ENCODE measurements at regions not wholly inside any gene's neighbourhood (a gene's known extent, or its start where the extent isn't known, plus 50 kb on each side); places are given as distances from the start of the nearest gene placed in this dataset.
A peak's percentile ranks its signal among the peaks of the same experiment; 100 is the strongest.
"Not testable (repeated sequence)": the region's sequence is repeated elsewhere in the genome, so short reads cannot be mapped to it uniquely, and the experiment has no call there.

DNA sequence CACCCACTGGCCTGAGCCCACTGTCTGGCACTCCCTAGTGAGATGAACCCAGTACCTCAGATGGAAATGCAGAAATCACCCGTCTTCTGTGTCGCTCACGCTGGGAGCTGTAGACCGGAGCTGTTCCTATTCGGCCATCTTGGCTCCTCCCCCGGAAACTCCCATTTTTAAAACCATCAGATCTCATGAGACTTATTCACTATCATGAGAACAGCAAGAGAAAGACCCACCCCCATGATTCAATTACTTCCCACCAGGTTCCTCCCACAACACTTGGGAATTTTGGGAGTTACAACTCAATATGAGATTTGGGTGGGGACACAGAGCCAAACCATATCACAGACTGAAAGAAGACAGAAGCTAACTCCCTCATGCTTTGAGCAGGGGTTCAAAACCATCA lies 134.5 kb downstream of the SLC39A8 start:
- not testable (repeated sequence) for DNase-seq

DNA sequence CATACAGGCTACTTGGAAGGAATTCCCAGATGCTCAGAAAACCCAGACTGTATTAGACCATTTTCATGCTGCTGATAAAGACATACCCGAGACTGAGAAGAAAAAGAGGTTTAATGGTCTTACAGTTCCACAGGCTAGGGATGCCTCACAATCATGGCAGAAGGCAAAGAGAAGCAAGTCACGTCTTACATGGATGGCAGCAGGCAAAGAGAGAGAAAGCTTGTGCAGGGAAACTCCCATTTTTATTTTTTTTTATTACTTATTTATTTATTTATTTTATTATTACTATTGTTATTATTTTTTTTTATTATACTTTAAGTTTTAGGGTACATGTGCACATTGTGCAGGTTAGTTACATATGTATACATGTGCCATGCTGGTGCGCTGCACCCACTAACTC lies 140.6 kb downstream of the SLC39A8 start:
- not testable (repeated sequence) for DNase-seq

- DNase-seq = peak; percentile 19
Observed at GRCh38 chr4:102196221-102196620, 149.1 kb downstream of the SLC39A8 start.

DNA sequence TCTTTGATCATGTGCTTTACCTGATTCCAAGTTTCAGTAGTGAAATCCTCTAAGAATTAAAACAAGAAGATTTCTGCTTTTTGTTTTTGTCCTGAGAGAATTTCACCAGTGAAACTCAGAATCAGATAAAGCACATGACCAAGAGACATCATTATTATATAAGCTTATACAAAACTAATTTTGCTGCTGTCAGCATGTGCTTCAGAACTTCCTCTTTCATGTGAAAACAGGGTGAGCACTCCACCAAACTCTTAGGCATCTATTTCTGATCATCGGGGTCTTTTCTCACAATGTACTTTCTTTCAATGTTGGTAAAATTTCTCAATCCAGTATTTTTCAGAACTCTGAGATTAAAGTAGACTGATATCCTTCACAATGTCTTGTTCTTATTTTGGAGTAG lies 152.1 kb downstream of the SLC39A8 start:
- DNase-seq = no peak

GRCh38 chr4:102180046-102180445 lies 165.2 kb downstream of the SLC39A8 start:
- no peak for DNase-seq

DNA sequence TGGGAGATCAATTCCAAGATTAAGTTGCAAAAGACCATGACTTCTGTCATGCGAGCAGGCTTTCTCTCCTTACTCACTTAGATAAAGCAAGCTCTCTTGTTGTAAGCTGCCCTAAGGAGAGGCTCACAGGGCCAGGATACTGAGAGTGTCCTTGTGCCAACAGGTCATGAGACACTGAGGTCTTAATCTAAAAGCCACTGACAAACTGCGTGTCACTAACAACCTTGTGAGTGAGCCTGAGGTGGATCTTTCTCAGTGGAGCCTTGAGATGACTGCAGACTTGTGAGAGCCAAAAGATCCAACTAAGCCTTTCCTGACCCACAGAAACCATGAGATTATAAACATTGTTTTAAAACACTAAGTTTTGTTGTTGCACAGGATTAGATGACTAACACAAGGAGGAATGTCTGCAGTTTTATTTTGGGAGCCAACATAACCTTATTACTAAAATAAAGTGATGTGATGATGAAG lies 170.5 kb downstream of the SLC39A8 start:
- no peak for DNase-seq

- no peak for DNase-seq
Observed at GRCh38 chr4:102172341-102172740, 172.9 kb downstream of the SLC39A8 start.

- DNase-seq = no peak
Observed at GRCh38 chr4:102170910-102171309, 174.4 kb downstream of the SLC39A8 start.

DNA sequence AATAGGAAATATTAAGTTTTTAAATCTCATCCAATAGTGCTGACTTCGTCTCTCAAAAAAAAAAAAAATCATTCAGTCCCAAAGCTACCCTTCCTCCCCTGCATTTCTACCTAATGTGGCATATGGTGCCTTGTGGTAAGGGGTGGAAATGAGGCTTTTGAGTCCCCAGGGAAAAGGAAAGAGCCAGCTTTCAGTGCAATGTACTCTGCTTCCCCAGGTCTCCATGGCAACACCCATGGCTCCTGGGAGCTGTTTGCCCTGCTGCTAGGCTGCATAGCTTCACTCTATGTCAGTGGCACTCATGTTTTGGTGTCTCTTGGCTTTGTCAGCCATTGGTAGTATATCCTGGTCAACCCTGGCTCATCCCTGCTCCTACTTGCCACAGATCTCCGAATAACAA lies 175.9 kb downstream of the SLC39A8 start:
- DNase-seq = no peak

GRCh38 chr4:102168580-102168979 lies 176.7 kb downstream of the SLC39A8 start:
- no peak for DNase-seq

- DNase-seq = no peak
Observed at GRCh38 chr4:102165584-102165983, 179.7 kb downstream of the SLC39A8 start.

GRCh38 chr4:102163404-102164140 lies 181.7 kb downstream of the SLC39A8 start:
- DNase-seq = no peak

DNA sequence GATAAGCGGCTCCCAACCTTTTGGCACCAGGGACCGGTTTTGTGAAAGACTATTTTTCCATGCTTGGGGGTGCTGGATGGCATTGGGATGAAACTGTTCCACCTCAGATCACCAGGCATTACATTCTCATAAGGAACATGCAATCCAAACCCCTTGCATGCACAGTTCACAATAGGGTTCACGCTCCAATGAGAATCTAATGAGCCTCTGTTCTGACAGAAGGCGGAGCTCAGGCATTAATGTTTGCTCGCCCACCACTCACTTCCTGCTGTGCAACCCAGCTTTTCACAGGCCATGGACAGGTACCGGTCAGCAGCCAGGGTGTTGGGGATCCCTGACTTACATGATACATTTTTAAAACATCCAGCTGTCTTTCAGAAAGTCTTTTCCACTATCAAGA lies 187.3 kb downstream of the SLC39A8 start:
- DNase-seq = no peak

- no peak for DNase-seq
Observed at GRCh38 chr4:102153391-102153790, 191.9 kb downstream of the SLC39A8 start.

DNA sequence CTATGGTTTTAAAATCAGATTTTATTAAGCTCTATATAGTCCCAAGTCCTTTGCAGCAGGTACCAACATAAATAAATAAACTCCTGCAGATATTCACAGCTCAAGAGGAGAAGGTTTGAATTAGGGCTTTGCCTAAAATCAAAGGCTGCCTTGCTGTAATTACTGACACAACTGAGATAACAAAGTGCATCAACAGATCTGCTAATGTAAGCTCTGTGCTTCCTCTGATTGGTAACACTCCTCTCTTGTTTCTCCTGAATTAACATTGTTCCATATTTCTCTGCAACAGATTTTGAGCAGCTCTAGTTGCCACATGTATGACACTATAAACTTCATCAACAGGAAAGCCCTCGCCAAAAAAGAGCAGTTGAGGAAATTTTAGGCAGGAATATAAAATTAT lies 193.6 kb downstream of the SLC39A8 start:
- DNase-seq = no peak

- no peak for DNase-seq
Observed at GRCh38 chr4:102143433-102143832, 201.8 kb downstream of the SLC39A8 start.

- no peak for DNase-seq
Observed at GRCh38 chr4:102141842-102142241, 203.4 kb downstream of the SLC39A8 start.

DNA sequence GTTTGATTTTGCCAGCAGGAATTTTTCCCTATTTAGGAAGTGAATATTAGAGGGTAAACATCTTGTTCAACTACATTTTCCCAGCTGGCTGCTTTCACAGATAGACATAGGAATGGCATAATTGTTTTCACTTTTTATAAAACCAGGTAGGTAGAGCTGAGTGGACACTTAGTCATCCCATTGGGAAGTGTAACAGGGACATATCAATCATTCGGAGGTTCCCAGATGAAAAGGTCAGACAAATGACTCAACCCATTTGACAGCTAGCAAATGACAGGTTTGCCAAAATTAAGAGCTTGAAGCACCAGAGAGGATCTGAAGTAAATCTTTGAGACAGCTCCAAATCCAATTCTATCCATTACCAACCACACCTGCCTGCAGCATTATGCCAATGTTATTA lies 205.3 kb downstream of the SLC39A8 start:
- no peak for DNase-seq

DNA sequence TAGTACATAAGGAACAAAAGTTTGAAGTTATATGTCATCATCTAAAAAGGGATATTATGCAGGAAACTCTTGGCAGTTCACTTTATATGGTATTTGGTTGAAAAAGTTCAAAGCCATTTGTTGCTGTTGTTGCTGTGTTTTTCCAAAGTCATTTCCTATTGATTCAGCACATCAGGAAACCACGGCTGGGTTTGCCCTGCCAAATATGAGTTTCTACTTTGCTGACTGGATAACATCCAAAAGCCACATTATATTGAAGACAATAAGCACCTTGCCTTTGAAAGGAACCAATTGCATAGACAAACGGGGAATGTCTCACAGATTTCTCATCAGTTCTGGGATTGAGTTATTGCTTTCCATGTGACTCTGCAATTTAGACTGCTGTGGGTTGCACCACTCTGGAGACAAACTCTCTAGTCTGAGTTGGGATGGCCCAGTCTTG lies 206.1 kb downstream of the SLC39A8 start:
- DNase-seq = peak; percentile 6

DNA sequence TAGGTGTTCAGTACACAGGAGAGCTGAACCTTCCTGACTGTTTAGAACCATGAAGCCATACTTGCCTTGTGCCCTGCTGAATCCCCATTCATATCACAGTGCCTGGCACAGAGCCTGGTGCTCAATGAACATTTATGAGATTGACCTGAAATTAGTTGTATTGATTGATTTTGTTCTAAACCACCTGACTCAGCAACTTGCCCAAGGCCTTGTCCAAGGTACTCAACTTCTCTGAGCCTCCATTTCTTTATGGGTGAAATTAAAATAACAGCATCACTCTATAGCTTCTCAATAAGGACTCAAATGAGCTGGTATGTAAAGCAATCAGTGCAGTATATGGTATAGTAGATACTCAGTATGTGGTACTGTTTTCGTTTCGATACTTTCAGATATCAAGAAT lies 208.1 kb downstream of the SLC39A8 start:
- DNase-seq = no peak

DNA sequence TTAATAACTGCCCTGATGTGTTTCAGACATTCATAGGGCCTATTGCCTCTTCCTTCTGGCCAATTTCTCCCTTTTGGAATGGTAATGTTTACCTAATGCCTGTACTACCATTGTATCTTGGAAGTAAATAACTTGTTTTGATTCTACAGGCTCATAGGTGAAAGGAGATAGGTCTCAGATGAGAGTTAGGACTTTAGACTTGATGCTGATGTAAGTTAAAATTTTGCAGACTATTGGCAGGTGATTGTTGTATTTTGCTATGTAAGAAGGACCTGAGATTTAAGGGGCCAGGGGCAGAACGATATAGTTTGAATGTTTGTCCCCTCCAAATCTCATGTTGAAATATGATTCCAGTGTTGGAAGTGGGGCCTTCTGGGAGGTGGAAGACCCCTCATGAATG lies 215.5 kb downstream of the SLC39A8 start:
- no peak for DNase-seq
